H9 (cell line): ENCODE measurements at regions not wholly inside any gene's neighbourhood (a gene's known extent, or its start where the extent isn't known, plus 50 kb on each side); places are given as distances from the start of the nearest gene placed in this dataset.

Experiments
- DNase-seq: peaks from one replicate; pipeline ENCODE4 v3.0.0-alpha.2; 2017
- H2AFZ ChIP-seq: one replicate; pipeline ENCODE4 v1.6.1; 2013; ENCODE audit warnings: mild to moderate bottlenecking, low read length, control low read depth, moderate library complexity
- H2AK5ac ChIP-seq: 2 replicates; pipeline ENCODE4 v1.6.1; 2013; ENCODE audit warnings: low read length, control low read depth, mixed read lengths; ENCODE audit not compliant: insufficient read length
- H2BK120ac ChIP-seq: one replicate; pipeline ENCODE4 v1.6.1; 2013; ENCODE audit warnings: low read depth, mild to moderate bottlenecking, low read length, control low read depth, inconsistent platforms; ENCODE audit not compliant: poor library complexity, severe bottlenecking
- H2BK12ac ChIP-seq: 2 replicates; pipeline ENCODE4 v1.6.1; 2013; ENCODE audit warnings: low read length, control low read depth, mixed read lengths, low read depth; ENCODE audit not compliant: insufficient read length
- H2BK15ac ChIP-seq: 2 replicates; pipeline ENCODE4 v1.6.1; 2013; ENCODE audit warnings: low read depth, low read length, control low read depth
- H2BK20ac ChIP-seq: one replicate; pipeline ENCODE4 v1.6.1; 2013; ENCODE audit warnings: low read depth, mild to moderate bottlenecking, low read length, control low read depth, inconsistent platforms; ENCODE audit not compliant: poor library complexity, severe bottlenecking
- H2BK5ac ChIP-seq: 2 replicates; pipeline ENCODE4 v1.6.1; 2013; ENCODE audit warnings: low read length, control low read depth, mixed read lengths; ENCODE audit not compliant: insufficient read length
- H3K14ac ChIP-seq: 2 replicates; pipeline ENCODE4 v1.6.1; 2013; ENCODE audit warnings: low read length, control low read depth; ENCODE audit not compliant: insufficient read depth
- H3K18ac ChIP-seq: 2 replicates; pipeline ENCODE4 v1.6.1; 2013; ENCODE audit warnings: low read depth, mild to moderate bottlenecking, mixed read lengths, low read length, control low read depth; ENCODE audit not compliant: insufficient read length
- H3K23ac ChIP-seq: 2 replicates; pipeline ENCODE4 v1.6.1; 2013; ENCODE audit warnings: low read length, control low read depth, mixed read lengths, low read depth; ENCODE audit not compliant: insufficient read length
- H3K23me2 ChIP-seq: 2 replicates; pipeline ENCODE4 v1.6.1; 2013; ENCODE audit warnings: low read depth, mild to moderate bottlenecking, mixed read lengths, low read length, control low read depth; ENCODE audit not compliant: insufficient read length, poor library complexity, severe bottlenecking
- H3K27ac ChIP-seq: 2 replicates; pipeline ENCODE4 v1.5.1; 2013; ENCODE audit warnings: low read length, control low read depth, mixed read lengths, low read depth; ENCODE audit not compliant: insufficient read length
- H3K27me3 ChIP-seq: 2 replicates; pipeline ENCODE4 v1.6.1; 2013; ENCODE audit warnings: low read length, control low read depth, inconsistent platforms; ENCODE audit not compliant: insufficient read depth
- H3K4ac ChIP-seq: 2 replicates; pipeline ENCODE4 v1.6.1; 2013; ENCODE audit warnings: low read depth, mild to moderate bottlenecking, control low read depth, inconsistent platforms, low read length, moderate library complexity
- H3K4me1 ChIP-seq: 2 replicates; pipeline ENCODE4 v1.6.1; 2013; ENCODE audit warnings: low read length, control low read depth, inconsistent platforms; ENCODE audit not compliant: insufficient read depth
- H3K4me2 ChIP-seq: 2 replicates; pipeline ENCODE4 v1.6.1; 2013; ENCODE audit warnings: low read length, control low read depth, mixed read lengths; ENCODE audit not compliant: insufficient read length, insufficient read depth
- H3K56ac ChIP-seq: 2 replicates; pipeline ENCODE4 v1.6.1; 2013; ENCODE audit warnings: low read depth, mild to moderate bottlenecking, mixed read lengths, low read length, control low read depth; ENCODE audit not compliant: insufficient read length
- H3K79me1 ChIP-seq: 2 replicates; pipeline ENCODE4 v1.6.1; 2013; ENCODE audit warnings: low read depth, mild to moderate bottlenecking, moderate library complexity, low read length, control low read depth, inconsistent platforms; ENCODE audit not compliant: insufficient read depth, poor library complexity, severe bottlenecking
- H3K79me2 ChIP-seq: 2 replicates; pipeline ENCODE4 v1.6.1; 2013; ENCODE audit warnings: low read length, control low read depth, inconsistent platforms; ENCODE audit not compliant: insufficient read depth
- H3K9ac ChIP-seq: 2 replicates; pipeline ENCODE4 v1.6.1; 2013; ENCODE audit warnings: low read length, control low read depth, mixed read lengths; ENCODE audit not compliant: insufficient read length; ENCODE audit errors: extremely low read depth
- H3K9me3 ChIP-seq: one replicate; pipeline ENCODE4 v1.6.1; 2013; ENCODE audit warnings: low read depth, low read length, inconsistent platforms; ENCODE audit not compliant: control insufficient read depth
- H3T11ph ChIP-seq: one replicate; pipeline ENCODE4 v1.6.1; 2013; ENCODE audit warnings: mild to moderate bottlenecking, low read length, control low read depth, inconsistent platforms
- H4K20me1 ChIP-seq: one replicate; pipeline ENCODE4 v1.6.1; 2013; ENCODE audit not compliant: control insufficient read depth, insufficient read length, insufficient read depth
- H4K5ac ChIP-seq: 2 replicates; pipeline ENCODE4 v1.6.1; 2013; ENCODE audit warnings: low read depth, mild to moderate bottlenecking, mixed read lengths, low read length, control low read depth; ENCODE audit not compliant: insufficient read length
- H4K8ac ChIP-seq: replicated peaks from 2 replicates; pipeline ENCODE4 v1.6.1; 2013; ENCODE audit warnings: low read length, control low read depth, mixed read lengths, low read depth; ENCODE audit not compliant: insufficient read length
- H4K91ac ChIP-seq: 2 replicates; pipeline ENCODE4 v1.6.1; 2013; ENCODE audit warnings: low read depth, mild to moderate bottlenecking, moderate library complexity, mixed read lengths, low read length, control low read depth; ENCODE audit not compliant: insufficient read length
- H3K27ac Mint-ChIP-seq, 3 experiments: 2 replicates in 2 of 3; 3 replicates in 1 of 3; pipeline ENCODE4 v1.8.0; 2020 to 2021; ENCODE audit warnings: mixed read lengths in 3 of 3, mild to moderate bottlenecking in 1 of 3, moderate library complexity in 1 of 3
- H3K27me3 Mint-ChIP-seq: 2 replicates; pipeline ENCODE4 v1.8.0; 2021; ENCODE audit warnings: low read depth, mild to moderate bottlenecking, moderate library complexity, mixed read lengths
- H3K36me3 Mint-ChIP-seq, 3 experiments: 2 replicates in 2 of 3; 3 replicates in 1 of 3; pipeline ENCODE4 v1.8.0; 2020 to 2021; ENCODE audit warnings: low read depth in 3 of 3, mixed read lengths in 3 of 3; ENCODE audit not compliant: insufficient read depth in 1 of 3
- H3K4me1 Mint-ChIP-seq, 2 experiments: 2 replicates each; pipeline ENCODE4 v1.8.0; 2020; ENCODE audit warnings: mixed read lengths in 2 of 2
- H3K4me3 Mint-ChIP-seq, 2 experiments: 2 replicates in 1 of 2; 3 replicates in 1 of 2; pipeline ENCODE4 v1.8.0; 2020 to 2021; ENCODE audit warnings: mild to moderate bottlenecking in 2 of 2, mixed read lengths in 2 of 2, moderate library complexity in 1 of 2
- H3K9me3 Mint-ChIP-seq, 2 experiments: 2 replicates in 1 of 2; 3 replicates in 1 of 2; pipeline ENCODE4 v1.8.0; 2020; ENCODE audit warnings: mild to moderate bottlenecking in 2 of 2, mixed read lengths in 2 of 2, moderate library complexity in 1 of 2
- CTCF ChIP-seq: fragments of 200-600 bp; sonication (generic); conservative IDR thresholded peaks from 3 replicates; pipeline ENCODE4 v1.8.0; 2021; ENCODE audit warnings: antibody characterized with exemption, mild to moderate bottlenecking
- WGBS: extraction: QIAGEN DNeasy Blood & Tissue Kit; methylation state at CpG from one replicate; pipeline ENCODE4 v1.1.7; 2013; ENCODE audit warnings: missing lambda C conversion rate, low lambda C conversion rate, mixed read lengths; ENCODE audit not compliant: insufficient read length; ENCODE audit errors: extremely low coverage; 5-methylcytosine and 5-hydroxymethylcytosine counted together

GRCh38 chr10:61271127-61271780, 181.9 kb downstream of the TMEM26 start:
- Mint-ChIP-seq H3K36me3 (peaks cover 0 to 2% (median 0%) of the 10 kb centered on the region in 3 experiments; a peak in 1 of 7 replicates), H3K27ac (no peak overlapping the region; a peak in 1 of 7 replicates), H3K4me1 (peaks cover 5 to 9% of the 10 kb centered on the region in 2 experiments), H3K27me3 (no peaks in the 10 kb centered on the region), H3K9me3 (peaks cover 0 to 1% of the 10 kb centered on the region in 2 experiments; a peak in 1 of 5 replicates), H3K4me3 (no peak overlapping the region)
- Histone ChIP-seq H3K56ac (no peak overlapping the region), H3K4ac (no peak overlapping the region), H2BK5ac (no peak overlapping the region), H3K79me2 (no peaks in the 10 kb centered on the region), H2BK15ac (no peak overlapping the region), H3K27me3 (no peaks in the 10 kb centered on the region), H2AK5ac (no peak overlapping the region), H3K4me2 (no peak overlapping the region), H3K9me3 (no peaks in the 10 kb centered on the region), H4K91ac (no peak overlapping the region), H4K20me1 (no peaks in the 10 kb centered on the region), H3K23me2 (no peaks in the 10 kb centered on the region), H3K23ac (no peak overlapping the region), H3K14ac (no peak overlapping the region), H2BK20ac (no peak overlapping the region), H4K5ac (no peak overlapping the region), H3K4me1 (no peaks in the 10 kb centered on the region), H3K9ac (no peak overlapping the region), H2AFZ (no peak overlapping the region), H3K27ac (no peak overlapping the region), H4K8ac (no peak overlapping the region), H2BK120ac (no peak overlapping the region), H3K79me1 (no peaks in the 10 kb centered on the region), H3K18ac (no peak overlapping the region), H3T11ph (no peak overlapping the region), H2BK12ac (no peak overlapping the region)
- WGBS: no CpG with 5 or more reads among the region's 3 CpGs
- peak; percentile 48 for TF ChIP-seq CTCF
- DNase-seq: no peak
